Activated gamma-delta T cell (primary cell): ENCODE measurements at regions not wholly inside any gene's neighbourhood (a gene's known extent, or its start where the extent isn't known, plus 50 kb on each side); places are given as distances from the start of the nearest gene placed in this dataset.
"Not testable (repeated sequence)": the region's sequence is repeated elsewhere in the genome, so short reads cannot be mapped to it uniquely, and the experiment has no call there.

ENCODE experiments used
- DNase-seq: peaks from one replicate; lab custom pipeline; 2025; lab: John Stamatoyannopoulos, UW

DNA sequence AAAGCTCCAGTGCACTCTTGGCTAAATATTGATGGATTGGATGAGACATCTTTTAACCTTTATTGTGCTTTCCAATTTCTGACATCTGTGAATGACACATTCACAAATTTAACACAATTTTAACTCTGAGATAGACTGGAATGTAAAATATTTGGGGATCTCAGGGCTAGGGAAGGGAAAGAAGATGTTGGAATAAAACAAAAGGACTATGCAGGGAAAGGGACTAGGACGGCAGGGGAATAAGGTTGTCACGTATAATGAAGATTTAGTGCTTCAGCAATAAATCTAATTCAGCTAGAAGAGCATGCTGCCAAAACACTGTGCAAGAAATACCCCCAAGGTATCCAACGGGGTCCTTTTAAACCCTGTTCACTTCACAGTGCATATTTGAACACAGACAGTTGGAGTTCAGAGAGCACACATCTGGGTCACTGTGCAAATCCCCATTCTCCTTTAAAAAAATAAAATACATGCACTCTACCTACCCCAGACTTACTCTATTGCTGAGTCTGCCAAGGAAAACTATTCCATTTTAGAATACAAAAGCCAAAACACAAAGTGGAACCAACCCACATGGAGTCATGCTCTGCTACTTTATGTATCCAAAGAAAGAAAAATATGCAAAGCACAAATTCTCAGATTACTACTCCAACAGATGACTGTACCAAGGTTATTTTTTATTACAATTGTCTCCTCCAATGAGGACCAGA is 151.0 kb upstream of the RSPO3 start:
- no peak for DNase-seq

DNA sequence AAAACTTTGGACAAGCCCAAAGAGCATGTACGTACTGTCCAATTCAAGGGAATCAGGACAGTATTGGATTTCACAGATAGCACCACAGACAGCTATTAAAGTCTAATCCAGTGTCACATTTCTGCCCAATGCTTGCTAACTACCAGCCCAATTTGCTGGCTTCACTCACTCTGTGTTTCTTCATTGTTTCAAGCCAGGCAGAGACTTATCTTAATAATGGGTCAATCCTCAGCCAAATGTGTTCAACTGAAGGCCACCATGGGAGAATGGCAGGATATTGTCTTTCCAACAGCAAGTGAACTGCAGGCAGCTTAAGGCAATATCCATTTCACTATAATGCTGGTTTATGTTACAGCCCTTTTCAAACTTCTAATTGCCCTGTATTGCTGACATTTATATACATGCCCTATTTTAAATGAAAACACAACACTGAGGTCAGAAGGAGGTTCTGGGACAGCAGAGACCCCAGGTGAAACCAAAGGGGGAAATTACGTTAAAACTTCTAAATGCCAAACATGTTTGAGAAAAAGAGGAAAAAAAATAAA is 142.1 kb upstream of the RSPO3 start:
- DNase-seq: no peak

GRCh38 chr6:126983779-126984178 is 134.7 kb upstream of the RSPO3 start:
- no peak for DNase-seq

DNA sequence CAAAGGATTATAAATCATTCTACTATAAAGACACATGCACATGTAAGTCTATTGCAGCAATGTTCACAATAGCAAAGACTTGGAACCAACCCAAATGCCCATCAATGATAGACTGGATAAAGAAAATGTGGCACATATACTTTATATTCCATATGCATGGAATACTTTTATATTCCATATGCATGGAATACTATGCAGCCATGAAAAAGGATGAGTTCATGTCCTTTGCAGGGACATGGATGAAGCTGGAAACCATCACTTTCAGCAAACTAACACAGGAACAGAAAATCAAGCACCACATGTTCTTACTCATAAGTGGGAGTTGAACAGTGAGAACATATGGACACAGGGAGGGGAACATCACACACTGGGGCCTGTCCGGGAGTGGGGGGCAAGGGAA is 130.3 kb upstream of the RSPO3 start:
- not testable (repeated sequence) for DNase-seq

DNA sequence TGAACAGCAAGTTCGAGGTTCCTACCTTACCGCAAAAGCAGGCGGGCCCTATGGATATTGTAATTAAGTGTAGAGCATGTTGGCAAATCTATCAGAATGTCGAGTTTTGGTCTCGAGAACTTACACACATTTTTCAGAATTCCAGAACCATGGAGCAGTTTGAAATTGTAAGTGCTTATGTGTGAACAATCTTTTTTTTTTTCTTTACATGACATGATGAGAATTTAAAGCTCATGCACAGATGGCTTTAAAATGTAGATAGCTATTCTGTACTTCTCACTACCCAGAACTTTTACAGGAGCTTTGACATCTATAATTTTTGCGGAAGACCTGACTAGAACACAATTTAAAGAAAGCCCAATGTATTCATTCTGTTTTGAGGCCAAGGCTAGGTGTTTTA is 117.8 kb upstream of the RSPO3 start:
- no peak for DNase-seq

DNA sequence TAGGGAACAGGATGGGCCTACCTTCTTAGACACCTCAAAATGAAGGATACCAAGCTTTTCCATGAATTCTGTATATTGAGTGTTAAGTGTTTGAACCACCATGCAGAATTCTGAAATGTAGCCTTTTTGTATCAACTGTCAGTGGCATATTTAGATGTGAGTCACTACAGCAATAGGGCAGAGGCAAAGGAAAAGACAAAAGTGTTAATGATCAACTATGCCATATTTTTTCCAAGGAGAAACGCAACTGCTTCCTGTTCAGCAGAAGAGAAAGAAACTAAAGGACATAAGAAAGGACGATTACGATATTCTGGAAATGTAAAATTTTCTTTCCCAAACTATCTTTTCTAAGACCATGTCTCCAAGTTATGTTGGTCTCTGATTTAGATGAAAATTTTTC is 104.6 kb upstream of the RSPO3 start:
- no peak for DNase-seq

DNA sequence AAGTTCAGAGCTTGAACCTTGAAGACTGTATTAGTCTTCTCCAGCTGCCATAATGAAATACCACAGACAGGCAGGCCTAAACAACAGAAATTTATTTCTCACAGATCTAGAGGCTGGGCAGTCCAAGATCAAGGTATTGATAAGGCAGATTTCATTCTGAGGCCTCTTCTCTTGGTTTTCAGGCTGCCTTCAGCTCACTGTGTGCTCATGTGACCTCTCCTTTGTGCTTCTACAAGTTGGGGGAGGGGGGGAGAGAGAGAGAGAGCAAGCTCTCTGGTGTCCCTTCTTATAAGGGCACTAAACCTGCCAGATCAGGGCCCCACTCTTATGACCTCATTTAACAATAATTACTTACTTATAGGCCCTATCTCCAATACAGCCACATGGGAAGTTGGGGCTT is 102.6 kb upstream of the RSPO3 start:
- DNase-seq: no peak

DNA sequence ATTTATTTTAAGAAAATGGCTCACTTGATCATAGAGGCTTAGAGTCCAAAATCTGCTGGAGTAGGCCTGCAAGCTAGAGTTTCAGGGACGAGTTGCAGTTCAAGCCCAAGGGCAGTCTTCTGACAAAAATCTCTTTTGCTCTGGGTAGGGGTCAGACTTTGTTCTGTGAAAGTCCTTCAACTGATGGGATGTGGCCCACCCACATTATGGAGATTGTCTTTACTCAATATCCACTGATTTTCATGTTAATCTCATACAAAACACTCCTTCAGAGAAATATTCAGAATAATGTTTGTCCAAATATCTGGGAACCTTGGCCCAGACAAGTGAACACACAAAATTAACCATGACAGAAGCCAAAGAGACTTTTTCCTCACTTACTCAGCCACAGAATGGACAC is 98.6 kb upstream of the RSPO3 start:
- no peak for DNase-seq

GRCh38 chr6:127022302-127022701 is 96.2 kb upstream of the RSPO3 start:
- no peak for DNase-seq

DNA sequence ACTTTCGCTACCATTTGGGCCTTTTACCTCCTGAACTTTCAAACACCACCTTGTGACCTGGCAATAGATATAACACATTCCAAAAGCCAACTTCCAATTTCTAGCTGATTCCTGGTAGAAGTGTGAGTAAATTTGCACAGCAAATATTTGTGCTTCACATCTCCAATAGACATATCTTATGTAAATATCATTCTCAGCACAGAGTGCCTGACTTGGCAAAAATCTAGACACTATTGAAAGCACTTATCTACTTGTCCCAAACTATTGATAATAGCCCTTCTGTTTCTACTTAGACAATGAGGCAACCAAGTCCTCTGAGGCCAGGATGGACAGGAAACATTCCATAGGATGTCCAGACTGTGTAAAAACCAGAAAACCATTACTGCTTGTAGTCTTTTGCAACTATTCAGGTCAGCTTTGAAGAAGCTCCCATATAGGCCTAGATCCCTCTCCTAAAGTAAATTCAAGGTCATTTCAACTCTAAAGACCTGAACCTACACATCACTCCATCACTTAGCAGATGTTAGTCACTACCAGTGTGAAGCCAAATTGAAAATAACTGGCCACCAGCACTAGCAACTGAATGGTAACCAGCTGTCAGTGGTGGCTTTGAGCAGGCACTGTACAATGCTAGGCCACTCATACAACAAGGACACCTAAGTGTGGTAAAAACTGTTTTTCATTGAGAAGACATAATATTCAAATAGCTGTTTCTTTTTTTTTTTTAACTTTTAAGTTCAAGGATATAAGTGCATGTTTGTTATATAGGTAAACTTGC is 95.3 kb upstream of the RSPO3 start:
- DNase-seq: no peak

DNA sequence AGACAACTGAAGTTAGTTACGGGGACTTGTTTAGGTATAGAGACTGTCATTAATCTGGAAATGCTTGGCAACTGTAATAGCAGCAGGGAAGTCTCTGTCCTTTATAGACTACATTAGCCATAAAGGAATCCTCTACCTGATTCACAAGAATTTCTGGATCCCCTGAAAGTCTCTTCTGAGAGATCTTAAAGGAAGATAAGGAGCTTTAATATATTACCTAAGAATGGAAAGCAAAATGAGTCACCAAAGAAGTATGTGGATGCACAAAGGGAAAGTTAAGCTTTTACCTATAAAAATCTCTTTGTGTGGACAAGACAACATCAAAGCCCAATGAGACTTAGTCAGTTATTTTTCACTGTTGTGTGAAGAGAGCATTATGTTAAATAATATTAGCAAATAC is 92.2 kb upstream of the RSPO3 start:
- DNase-seq: no peak

DNA sequence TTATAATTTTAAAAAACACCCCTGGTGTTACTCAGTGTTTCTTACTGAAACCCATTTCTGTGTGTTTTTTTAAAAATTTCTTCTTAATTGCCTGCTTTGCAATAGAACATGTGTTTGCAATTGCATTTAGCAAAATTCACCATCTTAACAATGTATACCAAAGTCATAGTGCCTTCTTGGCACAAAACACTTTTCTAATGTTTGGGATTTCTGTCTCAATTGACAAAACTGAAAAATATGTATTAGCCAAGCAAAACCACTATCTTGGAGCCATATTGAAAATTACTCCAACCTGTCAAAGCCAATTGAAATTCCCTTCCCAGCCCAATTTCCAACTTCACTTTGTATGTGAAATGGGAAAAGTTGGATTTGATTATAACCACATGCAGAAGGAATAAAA is 88.4 kb upstream of the RSPO3 start:
- no peak for DNase-seq

GRCh38 chr6:127030836-127031235 is 87.6 kb upstream of the RSPO3 start:
- no peak for DNase-seq

GRCh38 chr6:127031511-127031910 is 87.0 kb upstream of the RSPO3 start:
- DNase-seq: no peak

DNA sequence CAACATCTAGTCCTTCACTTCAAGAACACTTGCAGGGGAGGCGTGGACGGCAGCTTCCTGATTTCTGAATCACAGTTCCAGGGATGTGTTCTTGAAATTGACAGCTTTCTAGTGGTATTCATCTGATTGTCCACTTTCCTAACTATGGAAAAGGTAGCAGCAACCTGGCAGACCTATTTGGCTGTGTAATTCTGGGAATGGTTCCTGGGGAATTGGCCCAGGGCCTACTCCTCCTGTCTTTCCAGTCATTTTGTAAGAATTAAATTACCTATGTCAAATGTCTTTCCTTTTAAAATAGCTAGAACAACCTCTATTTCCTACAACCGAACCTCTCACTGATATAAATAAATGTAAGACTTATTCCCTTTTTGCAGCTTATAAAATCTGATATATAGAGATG is 85.5 kb upstream of the RSPO3 start:
- no peak for DNase-seq

- DNase-seq: no peak
Measured at GRCh38 chr6:127051571-127052260, 66.8 kb upstream of the RSPO3 start.

DNA sequence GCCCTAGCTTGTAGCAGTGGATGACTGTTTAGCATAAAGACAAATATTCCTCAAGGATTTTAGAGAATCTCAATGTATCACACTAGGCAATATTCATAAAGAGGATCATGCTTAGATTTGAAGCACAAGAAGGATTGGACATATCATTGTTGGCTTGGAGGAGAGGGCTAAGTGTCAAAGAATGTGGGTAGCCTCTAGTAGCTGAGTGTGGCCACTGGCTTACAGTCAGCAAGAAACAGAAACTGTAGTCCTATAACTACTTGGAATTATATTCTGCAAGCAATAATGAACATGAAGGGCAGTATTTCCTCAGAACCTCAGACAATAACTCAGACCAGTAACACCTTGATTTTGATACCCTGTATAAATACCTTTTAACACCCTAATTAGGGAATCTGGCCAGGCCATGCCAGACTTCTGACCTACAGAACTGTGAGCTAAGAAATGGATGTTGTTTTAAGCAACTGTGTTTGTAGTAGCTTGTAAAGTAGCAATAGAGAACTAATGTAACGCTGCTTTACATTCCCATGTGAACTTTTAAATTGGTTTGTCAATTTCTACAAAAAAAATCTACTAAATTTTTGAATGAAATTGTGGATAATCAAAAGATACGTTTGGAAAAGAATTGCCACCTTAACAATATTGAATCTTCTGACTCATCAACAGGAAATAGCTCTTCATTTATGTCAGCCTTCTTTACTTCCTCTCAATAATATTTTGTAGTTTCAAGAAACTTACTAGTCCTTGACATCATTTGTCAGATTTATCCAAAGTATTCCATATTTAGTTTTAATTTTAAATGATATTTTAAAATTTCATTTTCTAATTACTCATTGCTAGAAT is 65.2 kb upstream of the RSPO3 start:
- DNase-seq: no peak

DNA sequence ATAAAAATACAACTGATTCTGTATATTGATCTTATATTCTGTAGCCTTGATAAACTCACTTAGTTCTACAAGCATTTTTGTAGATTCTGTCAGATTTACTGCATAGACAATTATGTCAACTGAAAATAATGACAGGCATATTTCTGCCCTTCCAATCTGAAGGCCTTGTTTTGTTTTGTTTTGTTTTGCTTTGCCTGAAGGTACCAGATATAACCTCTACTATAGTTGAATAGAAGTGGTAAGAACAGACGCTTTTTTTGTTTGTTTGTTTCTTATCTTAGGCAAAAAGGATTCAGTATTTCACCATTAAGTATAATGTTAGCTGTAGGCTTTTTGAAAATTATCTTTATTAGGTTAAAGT is 64.6 kb upstream of the RSPO3 start:
- no peak for DNase-seq

- no peak for DNase-seq
Measured at GRCh38 chr6:127058027-127058426, 60.4 kb upstream of the RSPO3 start.

GRCh38 chr6:127058936-127059335 is 59.5 kb upstream of the RSPO3 start:
- DNase-seq: no peak
